GM10266 (cell line): ENCODE measurements at regions not wholly inside any gene's neighbourhood (a gene's known extent, or its start where the extent isn't known, plus 50 kb on each side); places are given as distances from the start of the nearest gene placed in this dataset.

Experiments used
- DNase-seq: peaks from one replicate; pipeline ENCODE4 v3.0.0; 2012; ENCODE audit errors: extremely low spot score
- TF ChIP-seq, protein P1 (sequence below): IDR thresholded peaks from 2 replicates; pipeline ENCODE4 v1.5.1; 2012; ENCODE audit warnings: mild to moderate bottlenecking, low read depth; ENCODE audit not compliant: control insufficient read depth, insufficient read depth; ENCODE audit errors: missing control alignments

GRCh38 chr14:38901791-38902190 is 201.2 kb downstream of the SEC23A start:
- DNase-seq, result no peak

DNA sequence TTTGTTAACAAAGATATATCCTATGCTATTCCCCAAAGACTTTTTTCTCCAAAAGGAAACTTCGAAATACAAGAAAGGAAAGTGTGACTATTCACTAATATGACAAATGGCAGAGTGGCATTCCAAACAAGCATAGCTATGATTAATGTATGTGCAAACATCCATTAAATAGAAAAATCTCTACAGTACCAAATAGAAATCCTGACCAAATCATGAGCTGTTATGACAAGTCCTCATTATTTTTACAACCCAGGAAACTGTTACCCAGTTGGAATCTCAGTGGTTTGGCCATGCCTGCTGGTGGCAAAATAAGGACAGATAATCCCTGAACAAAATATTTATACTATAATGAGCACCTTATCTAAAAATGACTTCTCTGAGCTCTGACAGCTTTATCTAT is 202.1 kb downstream of the SEC23A start:
- TF ChIP-seq, protein P1, sequence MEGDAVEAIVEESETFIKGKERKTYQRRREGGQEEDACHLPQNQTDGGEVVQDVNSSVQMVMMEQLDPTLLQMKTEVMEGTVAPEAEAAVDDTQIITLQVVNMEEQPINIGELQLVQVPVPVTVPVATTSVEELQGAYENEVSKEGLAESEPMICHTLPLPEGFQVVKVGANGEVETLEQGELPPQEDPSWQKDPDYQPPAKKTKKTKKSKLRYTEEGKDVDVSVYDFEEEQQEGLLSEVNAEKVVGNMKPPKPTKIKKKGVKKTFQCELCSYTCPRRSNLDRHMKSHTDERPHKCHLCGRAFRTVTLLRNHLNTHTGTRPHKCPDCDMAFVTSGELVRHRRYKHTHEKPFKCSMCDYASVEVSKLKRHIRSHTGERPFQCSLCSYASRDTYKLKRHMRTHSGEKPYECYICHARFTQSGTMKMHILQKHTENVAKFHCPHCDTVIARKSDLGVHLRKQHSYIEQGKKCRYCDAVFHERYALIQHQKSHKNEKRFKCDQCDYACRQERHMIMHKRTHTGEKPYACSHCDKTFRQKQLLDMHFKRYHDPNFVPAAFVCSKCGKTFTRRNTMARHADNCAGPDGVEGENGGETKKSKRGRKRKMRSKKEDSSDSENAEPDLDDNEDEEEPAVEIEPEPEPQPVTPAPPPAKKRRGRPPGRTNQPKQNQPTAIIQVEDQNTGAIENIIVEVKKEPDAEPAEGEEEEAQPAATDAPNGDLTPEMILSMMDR, result no peak
- no peak for DNase-seq

More at GRCh38 chr14:38901791-38902190, 201.2 kb downstream of the SEC23A start:
- TF ChIP-seq, protein P1, result no peak

DNA sequence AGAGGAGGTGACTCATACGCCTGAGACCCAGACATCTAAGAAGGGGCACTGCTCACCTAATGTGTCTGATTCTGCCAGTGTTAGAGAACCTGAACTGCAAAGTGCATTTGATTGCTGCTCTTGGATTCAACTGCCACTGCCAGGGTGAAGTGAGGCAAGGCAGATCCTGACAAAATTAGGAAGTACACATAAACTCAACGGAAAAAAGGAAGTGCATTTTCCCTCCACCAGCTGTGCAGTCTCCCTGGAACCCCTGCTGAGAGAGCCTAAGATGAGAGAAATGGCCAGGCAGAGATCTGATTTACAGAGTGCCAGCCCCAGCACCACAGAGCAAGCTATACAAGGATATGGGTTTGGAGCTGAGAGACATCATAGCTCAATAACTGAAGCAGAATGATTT is 215.3 kb downstream of the SEC23A start:
- TF ChIP-seq, protein P1, result no peak
- DNase-seq, result no peak

DNA sequence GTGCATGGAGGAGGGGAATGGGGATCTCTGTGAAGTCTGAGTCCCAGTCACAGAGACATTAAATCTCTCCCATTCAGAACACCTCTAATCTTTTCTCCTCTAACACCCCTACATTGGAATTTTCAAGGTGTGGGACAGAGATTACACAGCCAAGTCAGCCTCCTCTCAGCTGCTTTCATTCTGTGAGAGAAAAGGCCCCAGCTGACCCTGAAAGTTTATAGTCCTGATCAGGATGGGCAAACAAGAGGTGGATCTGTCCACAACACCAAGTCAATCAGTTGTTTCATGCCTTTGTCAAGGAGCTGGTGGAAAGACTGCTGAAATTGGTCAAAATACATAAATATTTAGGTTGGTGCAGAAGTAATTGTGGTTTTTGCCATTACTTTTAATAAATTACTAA is 218.9 kb downstream of the SEC23A start:
- DNase-seq, result no peak
- TF ChIP-seq, protein P1, result no peak

DNA sequence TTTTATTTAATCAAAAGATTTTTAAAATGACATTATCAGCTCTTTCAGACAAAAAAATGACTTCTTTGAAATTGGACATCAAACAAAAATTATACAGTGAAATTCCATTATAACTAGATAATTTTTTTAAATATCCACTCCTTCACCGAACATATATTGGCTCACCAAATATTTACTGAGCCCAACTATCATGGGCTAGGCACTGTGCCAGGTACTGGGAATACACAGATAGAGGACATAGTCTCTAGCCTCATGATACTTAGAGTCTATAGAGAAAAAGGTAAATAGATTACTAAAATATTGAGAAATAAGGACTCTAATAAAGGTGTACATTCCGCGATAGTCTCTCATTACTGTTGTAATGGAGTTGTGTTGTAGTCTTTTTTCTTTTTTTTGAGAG is 219.9 kb downstream of the SEC23A start:
- TF ChIP-seq, protein P1, result no peak
- no peak for DNase-seq

DNA sequence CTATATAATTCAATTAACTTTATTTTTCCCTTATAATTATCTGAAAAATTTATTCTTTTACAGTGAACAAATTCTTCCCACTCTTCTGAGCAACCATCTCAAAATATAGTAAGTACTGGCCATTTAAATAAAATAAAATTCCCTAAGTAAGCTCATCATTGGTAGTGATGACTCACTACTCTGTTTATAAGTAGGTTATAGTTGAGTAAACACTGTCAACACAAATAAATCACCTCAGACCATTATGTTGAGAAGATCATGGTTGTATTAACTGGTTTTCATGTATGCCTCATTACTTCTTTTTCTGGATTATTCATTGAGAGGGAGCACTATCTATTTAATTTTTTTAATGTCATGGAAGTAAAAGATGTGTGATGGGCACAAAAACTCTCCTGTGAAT is 220.5 kb downstream of the SEC23A start:
- no peak for DNase-seq
- TF ChIP-seq, protein P1, result no peak

- DNase-seq, result no peak
- TF ChIP-seq, protein P1, result no peak
These were observed 222.2 kb downstream of the SEC23A start for GRCh38 chr14:38880643-38881524.
